OCI-LY7 (cell line): ENCODE measurements at regions not wholly inside any gene's neighbourhood (a gene's known extent, or its start where the extent isn't known, plus 50 kb on each side); places are given as distances from the start of the nearest gene placed in this dataset.

Experiments
- BruUV-seq: library from RNA; stranded (reverse); fragments of 400-500 nt; replicated peaks from 2 replicates; lab custom pipeline; 2021; lab: Mats Ljungman, UMichigan
- CTCF ChIA-PET: fragments of 300-600 bp; sonication (Branson Sonifier 250); formaldehyde crosslinking; loops from one replicate; lab custom pipeline; 2022; ENCODE audit warnings: antibody characterized with exemption; ENCODE audit not compliant: unreplicated experiment; lab: Charles Lee
- POLR2A ChIA-PET: fragments of 300-600 bp; sonication (Branson Sonifier 250); formaldehyde crosslinking; loops from one replicate; lab custom pipeline; 2022; ENCODE audit warnings: antibody characterized with exemption; lab: Charles Lee
- DNase-seq: peaks from one replicate; pipeline ENCODE4 v3.0.0-alpha.2; 2015; ENCODE audit warnings: low spot score
- H2AFZ ChIP-seq: fragments of 200-600 bp; sonication (generic), shearing (Covaris generic); 2 replicates; pipeline ENCODE4 v1.6.1; 2014; ENCODE audit warnings: mild to moderate bottlenecking, antibody characterized with exemption, low read length, moderate library complexity
- H3K27ac ChIP-seq: fragments of 200-600 bp; sonication (generic); 2 replicates; pipeline ENCODE4 v1.5.1; 2014; ENCODE audit warnings: mixed run types, low read depth, mild to moderate bottlenecking, moderate library complexity, low read length, inconsistent platforms; ENCODE audit not compliant: poor library complexity, severe bottlenecking
- H3K36me3 ChIP-seq: fragments of 200-600 bp; sonication (generic); 2 replicates; pipeline ENCODE4 v1.6.1; 2014; ENCODE audit warnings: mild to moderate bottlenecking, antibody characterized with exemption, low read length, moderate library complexity, mixed read lengths; ENCODE audit not compliant: insufficient read depth
- H3K4me1 ChIP-seq: fragments of 200-600 bp; sonication (generic); 2 replicates; pipeline ENCODE4 v1.5.1; 2014; ENCODE audit warnings: mild to moderate bottlenecking, low read length; ENCODE audit not compliant: insufficient read depth, poor library complexity, severe bottlenecking
- H3K4me2 ChIP-seq: fragments of 200-600 bp; sonication (generic); 2 replicates; pipeline ENCODE4 v1.6.1; 2014; ENCODE audit warnings: mild to moderate bottlenecking, low read length
- H3K4me3 ChIP-seq: fragments of 200-600 bp; sonication (generic); 2 replicates; pipeline ENCODE4 v1.5.1; 2014; ENCODE audit warnings: mild to moderate bottlenecking, low read depth, low read length; ENCODE audit not compliant: poor library complexity, severe bottlenecking
- H3K79me2 ChIP-seq: fragments of 200-600 bp; sonication (generic); 2 replicates; pipeline ENCODE4 v1.6.1; 2016; ENCODE audit warnings: low read depth, mild to moderate bottlenecking, low read length, moderate library complexity, mixed read lengths; ENCODE audit not compliant: insufficient read depth
- H3K9me2 ChIP-seq: fragments of 200-600 bp; sonication (generic); 2 replicates; pipeline ENCODE4 v1.6.1; 2016; ENCODE audit warnings: mild to moderate bottlenecking, low read length, mixed read lengths; ENCODE audit not compliant: insufficient read depth
- H3K9me3 ChIP-seq: fragments of 200-600 bp; sonication (generic); 2 replicates; pipeline ENCODE4 v1.6.1; 2014; ENCODE audit warnings: mild to moderate bottlenecking, mixed run types, low read length, mixed read lengths
- H4K20me1 ChIP-seq: fragments of 200-600 bp; sonication (generic); 2 replicates; pipeline ENCODE4 v1.6.1; 2014; ENCODE audit warnings: mild to moderate bottlenecking, antibody characterized with exemption, low read length, moderate library complexity, mixed read lengths; ENCODE audit not compliant: insufficient read depth
- EZH2phosphoT487 ChIP-seq: fragments of 200-600 bp; sonication (generic); IDR thresholded peaks from 2 replicates; pipeline ENCODE4 v1.6.1; 2018; ENCODE audit warnings: low read depth, borderline replicate concordance, mild to moderate bottlenecking, mixed run types, antibody characterized with exemption, low read length, moderate library complexity, mixed read lengths
- intact Hi-C: fragments of 100-400 bp; cut with micrococcal nuclease; formaldehyde crosslinking; loops from one replicate; pipeline ENCODE4 v1.10.0; 2022; ENCODE audit not compliant: unreplicated experiment
- TF ChIP-seq, protein P1 (sequence below): fragments of 200-600 bp; sonication (generic); conservative IDR thresholded peaks from 2 replicates; pipeline ENCODE4 v1.5.1; 2014; ENCODE audit warnings: mild to moderate bottlenecking, antibody characterized with exemption, low read length, moderate library complexity, mixed read lengths

DNA sequence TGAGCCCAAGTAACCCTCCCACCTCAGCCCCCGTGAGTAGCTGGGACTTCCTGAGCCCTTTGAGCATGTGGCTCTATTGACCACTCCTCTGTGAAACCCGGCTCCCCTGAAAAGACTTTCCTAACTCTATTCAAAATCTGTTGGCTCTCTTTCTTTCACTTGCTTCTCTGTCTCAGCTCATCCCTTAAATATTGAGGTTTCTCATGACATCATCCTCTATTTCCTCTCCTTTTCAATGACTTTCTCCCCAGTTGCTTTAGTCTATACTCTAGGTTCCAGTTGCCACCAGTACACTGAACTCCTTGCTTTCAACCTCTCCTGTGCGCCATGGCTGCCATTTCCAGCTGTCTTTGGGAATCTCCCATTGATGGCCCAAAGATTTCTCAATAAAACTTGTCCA is 79.8 kb upstream of the STK17B start:
- H3K9me2 ChIP-seq = no peaks in the 10 kb centered on the region
- TF ChIP-seq EZH2phosphoT487 = no peak
- TF ChIP-seq, protein P1, sequence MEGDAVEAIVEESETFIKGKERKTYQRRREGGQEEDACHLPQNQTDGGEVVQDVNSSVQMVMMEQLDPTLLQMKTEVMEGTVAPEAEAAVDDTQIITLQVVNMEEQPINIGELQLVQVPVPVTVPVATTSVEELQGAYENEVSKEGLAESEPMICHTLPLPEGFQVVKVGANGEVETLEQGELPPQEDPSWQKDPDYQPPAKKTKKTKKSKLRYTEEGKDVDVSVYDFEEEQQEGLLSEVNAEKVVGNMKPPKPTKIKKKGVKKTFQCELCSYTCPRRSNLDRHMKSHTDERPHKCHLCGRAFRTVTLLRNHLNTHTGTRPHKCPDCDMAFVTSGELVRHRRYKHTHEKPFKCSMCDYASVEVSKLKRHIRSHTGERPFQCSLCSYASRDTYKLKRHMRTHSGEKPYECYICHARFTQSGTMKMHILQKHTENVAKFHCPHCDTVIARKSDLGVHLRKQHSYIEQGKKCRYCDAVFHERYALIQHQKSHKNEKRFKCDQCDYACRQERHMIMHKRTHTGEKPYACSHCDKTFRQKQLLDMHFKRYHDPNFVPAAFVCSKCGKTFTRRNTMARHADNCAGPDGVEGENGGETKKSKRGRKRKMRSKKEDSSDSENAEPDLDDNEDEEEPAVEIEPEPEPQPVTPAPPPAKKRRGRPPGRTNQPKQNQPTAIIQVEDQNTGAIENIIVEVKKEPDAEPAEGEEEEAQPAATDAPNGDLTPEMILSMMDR = no peak
- intact Hi-C loops = no loop called here
- no peak for DNase-seq
- H3K4me3 ChIP-seq = no peak overlapping the region
- no peaks in the 10 kb centered on the region for H3K9me3 ChIP-seq
- no TSS peak for BruUV-seq
- H2AFZ ChIP-seq = no peak overlapping the region; the same call in 1 of the 2 replicates
- ChIA-PET CTCF (no interaction called here), POLR2A (interaction anchor here (0.9 to 7.6 kb wide), 4 partner anchors 9 to 75 kb away, joined by 3 to 74 read pairs (median 14); no protein-coding TSS in a partner anchor)
- H3K4me2 ChIP-seq = no peak overlapping the region
- H3K4me1 ChIP-seq = peaks cover 42% of the 10 kb centered on the region
- H4K20me1 ChIP-seq = no peaks in the 10 kb centered on the region
- H3K79me2 ChIP-seq = no peaks in the 10 kb centered on the region
- H3K36me3 ChIP-seq = no peaks in the 10 kb centered on the region
- no peak overlapping the region for H3K27ac ChIP-seq

DNA sequence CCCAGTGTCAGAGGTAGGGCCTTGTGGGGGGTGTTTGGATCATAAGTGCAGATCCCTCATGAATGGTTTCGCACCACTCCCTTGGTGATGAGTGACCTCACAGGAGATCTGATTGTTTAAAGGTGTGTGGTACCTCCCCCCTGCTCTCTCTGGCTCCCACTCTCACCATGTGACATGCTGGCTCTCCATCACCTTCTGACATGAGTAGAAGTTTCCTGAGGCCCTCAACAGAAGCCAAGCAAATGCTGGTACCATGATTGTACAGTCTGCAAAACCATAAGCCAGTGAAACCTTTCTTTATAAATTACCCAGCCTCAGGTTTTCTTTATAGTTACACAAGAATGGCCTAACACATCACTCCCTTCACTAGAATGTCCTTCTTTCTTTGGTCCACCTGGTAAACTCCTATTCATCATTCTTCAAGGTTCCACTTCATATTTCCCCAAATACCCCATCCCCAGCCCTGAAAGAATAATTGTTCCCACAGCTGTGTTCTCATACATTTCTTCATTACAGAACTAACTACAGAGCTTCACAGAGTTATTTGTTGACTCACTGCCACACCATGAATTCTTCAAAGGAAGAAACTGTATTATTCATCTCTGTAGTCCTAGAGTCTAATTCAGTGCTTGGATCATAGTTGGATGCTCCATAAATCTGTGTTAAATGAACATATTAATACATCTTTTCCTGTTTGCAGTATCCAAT is 81.2 kb upstream of the STK17B start:
- H3K4me3 ChIP-seq = no peak overlapping the region
- H2AFZ ChIP-seq = no peak overlapping the region
- intact Hi-C loops = no loop called here
- no TSS peak for BruUV-seq
- H3K79me2 ChIP-seq = no peaks in the 10 kb centered on the region
- no peaks in the 10 kb centered on the region for H3K9me2 ChIP-seq
- H3K4me2 ChIP-seq = no peak overlapping the region
- H3K36me3 ChIP-seq = no peaks in the 10 kb centered on the region
- no peak overlapping the region for H3K27ac ChIP-seq
- DNase-seq = no peak
- peaks cover 38% of the 10 kb centered on the region for H3K4me1 ChIP-seq
- H3K9me3 ChIP-seq = no peaks in the 10 kb centered on the region
- CTCF ChIA-PET = no interaction called here
- POLR2A ChIA-PET = interaction anchor here (0.7 to 7.6 kb wide), 3 partner anchors 8 to 85 kb away, joined by 3 to 74 read pairs (median 3); no protein-coding TSS in a partner anchor
- H4K20me1 ChIP-seq = no peaks in the 10 kb centered on the region
- no peak for TF ChIP-seq EZH2phosphoT487
- TF ChIP-seq, protein P1 = no peak

DNA sequence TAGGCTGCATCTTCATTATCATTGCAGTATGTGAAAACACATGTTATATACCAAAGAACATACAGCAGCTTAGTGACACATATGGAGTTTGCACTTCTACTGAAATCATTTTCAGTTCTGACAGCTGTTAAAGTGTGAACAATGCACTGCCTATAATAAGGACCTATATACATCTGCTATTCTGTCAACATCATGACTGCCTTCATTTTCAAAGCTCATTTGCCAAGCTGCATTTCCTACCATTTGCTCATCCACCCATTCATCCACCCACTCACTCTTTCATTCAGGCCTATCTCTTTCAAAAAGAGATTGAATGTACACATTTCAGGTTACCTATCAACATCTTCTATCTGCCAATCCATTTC is 81.7 kb upstream of the STK17B start:
- Histone ChIP-seq H3K36me3 (no peaks in the 10 kb centered on the region), H2AFZ (no peak overlapping the region), H3K9me3 (no peaks in the 10 kb centered on the region), H4K20me1 (no peaks in the 10 kb centered on the region), H3K9me2 (no peaks in the 10 kb centered on the region), H3K4me2 (no peak overlapping the region), H3K4me3 (no peak overlapping the region), H3K27ac (no peak overlapping the region), H3K4me1 (peaks cover 33% of the 10 kb centered on the region), H3K79me2 (no peaks in the 10 kb centered on the region)
- ChIA-PET POLR2A (interaction anchor here (0.7 to 7.6 kb wide), 3 partner anchors 7 to 85 kb away, joined by 3 to 74 read pairs (median 3); no protein-coding TSS in a partner anchor), CTCF (no interaction called here)
- no peak for DNase-seq
- no TSS peak for BruUV-seq
- intact Hi-C loops = no loop called here
- no peak for TF ChIP-seq EZH2phosphoT487
- TF ChIP-seq, protein P1 = no peak
